HG03108 (cell line): ENCODE measurements at regions not wholly inside any gene's neighbourhood (a gene's known extent, or its start where the extent isn't known, plus 50 kb on each side); places are given as distances from the start of the nearest gene placed in this dataset.

Source experiments
- ATAC-seq: cut with Tn5 transposase; IDR thresholded peaks from one replicate; pipeline ENCODE4 v1.9.1; 2021; ENCODE audit warnings: moderate library complexity; ENCODE audit not compliant: unreplicated experiment

DNA sequence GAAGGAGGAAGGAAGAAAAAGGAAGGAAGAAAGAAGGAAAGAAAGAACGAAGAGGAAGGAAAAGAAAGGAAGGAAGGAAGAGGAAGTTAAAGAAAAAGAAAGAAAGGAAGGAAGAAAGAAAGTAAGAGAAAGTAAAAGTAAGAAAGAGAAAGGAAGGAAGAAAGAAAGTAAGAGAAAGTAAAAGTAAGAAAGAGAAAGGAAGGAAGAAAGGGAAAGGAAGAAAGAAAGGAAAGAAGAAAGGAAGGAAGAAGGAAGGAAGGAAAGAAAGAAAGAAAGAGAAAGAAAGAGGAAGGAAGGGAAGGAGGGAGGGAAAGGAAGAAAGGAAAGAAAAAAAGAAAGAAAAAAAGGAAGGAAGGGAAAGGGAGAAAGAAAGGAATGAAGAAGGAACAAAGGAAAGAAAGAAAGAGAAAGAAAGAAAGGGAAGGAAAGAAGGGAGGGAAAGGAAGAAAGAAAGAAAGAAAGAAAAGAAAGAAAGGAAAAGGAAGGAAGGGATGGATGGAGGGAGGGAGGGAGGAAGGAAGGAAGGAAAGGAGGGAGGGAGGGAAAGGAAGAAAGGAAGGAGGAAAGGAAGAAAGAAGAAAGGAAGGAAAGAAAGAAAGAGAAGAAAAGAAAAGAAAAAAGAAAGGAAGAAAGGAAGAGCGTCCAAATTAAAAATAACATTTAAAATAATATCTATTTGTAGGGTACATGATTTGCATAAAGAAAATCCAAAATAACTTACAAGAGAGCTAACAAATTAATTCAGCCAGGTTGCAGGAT lies 827.9 kb downstream of the TSN start:
- ATAC-seq, result no peak

DNA sequence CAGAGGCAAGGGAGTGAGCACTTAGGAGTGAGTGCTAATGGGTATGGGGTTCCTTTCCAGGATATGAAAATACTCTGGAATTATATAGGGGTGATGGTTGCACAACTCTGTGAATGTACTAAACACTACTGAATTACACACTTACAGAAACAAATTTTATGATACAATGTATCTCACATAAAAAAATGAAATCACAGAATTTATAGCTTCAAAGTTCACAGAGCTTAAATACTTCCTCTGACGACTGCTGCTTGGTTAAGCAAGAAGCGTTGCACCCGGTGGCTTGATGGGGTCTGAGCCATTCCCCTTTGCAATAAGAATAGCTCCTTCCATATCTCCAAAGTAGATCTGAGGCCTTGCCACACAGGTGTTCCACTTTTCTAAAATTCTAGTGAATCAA lies 835.1 kb downstream of the TSN start:
- ATAC-seq, result no peak

DNA sequence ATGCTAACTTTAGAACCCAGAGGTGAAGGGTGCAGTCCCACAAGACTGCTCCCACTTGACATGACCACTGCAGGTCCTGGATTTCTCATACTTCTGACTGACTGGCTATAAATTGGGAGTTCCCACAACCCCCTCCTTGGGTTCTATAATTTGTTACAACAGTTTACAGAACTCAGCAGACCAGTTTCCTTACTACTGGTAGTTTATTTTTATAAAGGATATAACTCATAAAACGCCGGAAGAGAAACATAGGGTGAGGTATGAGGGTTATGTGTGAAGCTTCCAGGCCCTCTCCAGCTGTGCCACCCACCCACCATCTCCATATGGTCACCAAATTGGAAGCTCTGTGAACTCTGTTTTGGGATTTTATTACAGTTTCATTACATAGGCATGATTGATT lies 839.6 kb downstream of the TSN start:
- ATAC-seq, result no peak

DNA sequence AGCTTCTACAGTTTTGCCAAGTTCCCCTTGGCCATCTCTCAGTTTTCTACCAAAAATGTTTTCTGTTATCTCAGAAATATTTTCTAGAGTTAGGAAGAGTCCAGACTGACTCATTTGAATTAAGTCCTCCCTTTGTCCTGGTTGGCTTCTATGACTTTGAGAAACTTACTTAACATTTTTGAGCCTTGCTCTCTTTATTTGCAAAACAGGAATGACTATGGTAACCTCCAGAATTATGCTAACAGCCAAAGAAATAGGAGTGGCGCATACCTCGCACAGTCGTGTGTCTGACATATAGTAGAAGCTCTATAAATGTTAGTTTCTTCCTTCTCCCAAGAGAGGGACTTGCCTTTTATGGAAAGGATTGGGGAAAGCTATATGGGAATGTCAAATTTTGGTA lies 841.1 kb downstream of the TSN start:
- no peak for ATAC-seq

DNA sequence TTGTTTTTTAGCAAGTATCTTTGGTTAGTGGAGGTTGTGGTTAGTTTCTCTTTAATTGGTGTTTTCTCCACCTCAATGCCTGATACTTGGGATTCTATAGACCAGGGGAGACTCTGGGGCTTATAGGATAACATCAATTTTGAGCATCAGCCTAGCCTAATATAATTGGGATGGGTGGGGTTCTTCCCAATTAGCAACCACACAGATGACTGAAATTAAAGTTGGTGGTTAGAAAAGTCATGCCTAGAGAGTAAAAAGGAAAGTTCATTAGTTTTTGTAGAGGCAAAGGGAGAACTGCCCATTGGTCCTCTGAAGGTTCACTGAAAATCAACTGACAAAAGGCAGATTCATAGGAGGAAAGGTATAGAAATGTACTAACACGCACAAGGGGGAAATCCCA lies 843.3 kb downstream of the TSN start:
- no peak for ATAC-seq

DNA sequence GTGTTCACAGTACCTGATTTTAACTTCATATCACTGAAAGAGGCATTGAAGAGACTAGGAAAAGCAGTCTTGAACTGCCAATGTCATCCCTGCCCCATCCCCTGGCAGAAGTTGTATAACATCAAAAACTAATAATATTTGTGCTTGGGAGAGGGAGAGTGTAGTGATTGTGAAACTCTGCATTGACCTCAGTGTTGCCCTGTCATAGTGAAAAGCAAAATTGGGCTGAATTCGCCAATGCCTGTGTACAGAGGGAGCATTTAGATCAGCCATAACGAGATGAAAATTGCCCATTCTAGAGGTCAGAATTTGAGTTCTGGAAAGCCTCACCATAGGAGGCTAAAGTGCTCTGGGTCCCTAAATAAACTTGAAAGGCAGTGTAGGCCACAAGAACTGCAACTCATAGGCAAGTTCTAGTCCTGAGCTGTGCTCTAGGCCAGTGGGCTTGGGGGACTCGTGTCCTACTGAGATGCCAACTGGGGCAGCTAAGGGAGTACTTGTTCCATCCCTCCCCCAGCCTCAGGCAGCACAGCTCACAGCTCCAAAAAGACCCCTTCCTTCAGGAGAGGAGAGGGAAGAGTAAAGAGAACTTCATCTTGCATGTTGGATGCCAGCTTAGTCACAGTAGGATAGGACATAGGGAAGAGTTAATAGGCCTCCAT lies 855.6 kb downstream of the TSN start:
- ATAC-seq, result no peak

DNA sequence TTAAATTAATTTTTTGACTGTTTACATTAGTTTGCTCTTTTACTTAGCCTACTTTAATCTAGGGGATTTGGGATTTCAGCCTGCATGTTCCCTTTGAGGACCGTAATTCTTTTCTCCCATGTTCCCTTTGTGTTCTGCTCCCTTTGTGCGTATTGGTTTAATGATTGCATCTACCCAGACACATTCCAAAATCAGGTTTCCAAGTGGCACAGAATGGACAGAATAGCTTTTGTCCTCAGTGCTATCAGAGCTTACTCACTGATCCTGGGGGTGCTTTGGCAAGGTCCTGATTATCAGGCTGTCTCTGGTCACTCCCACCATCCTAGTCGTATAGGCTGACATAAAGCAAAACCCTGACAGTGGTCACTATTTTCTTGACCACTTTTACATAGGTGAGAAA lies 867.5 kb downstream of the TSN start:
- ATAC-seq, result no peak

DNA sequence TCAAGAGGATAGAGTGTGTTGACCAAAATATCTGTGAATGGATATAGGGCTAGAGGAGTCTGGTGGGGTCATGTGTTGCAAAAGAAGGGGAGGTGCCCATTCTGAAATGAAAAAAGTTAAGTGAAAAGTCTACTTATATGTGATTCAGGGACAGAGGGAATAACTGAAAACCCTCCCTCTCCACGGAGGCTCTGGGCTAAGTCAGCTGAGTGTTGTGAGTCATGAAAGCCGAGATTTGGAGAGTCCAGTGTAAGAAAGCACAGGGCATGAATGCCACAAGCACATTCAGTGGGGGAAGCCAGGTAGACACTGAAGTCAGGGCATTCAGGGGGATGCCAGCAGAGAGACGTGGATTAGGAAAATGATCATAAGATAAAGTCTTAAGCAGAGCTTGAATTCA lies 871.9 kb downstream of the TSN start:
- ATAC-seq, result no peak

DNA sequence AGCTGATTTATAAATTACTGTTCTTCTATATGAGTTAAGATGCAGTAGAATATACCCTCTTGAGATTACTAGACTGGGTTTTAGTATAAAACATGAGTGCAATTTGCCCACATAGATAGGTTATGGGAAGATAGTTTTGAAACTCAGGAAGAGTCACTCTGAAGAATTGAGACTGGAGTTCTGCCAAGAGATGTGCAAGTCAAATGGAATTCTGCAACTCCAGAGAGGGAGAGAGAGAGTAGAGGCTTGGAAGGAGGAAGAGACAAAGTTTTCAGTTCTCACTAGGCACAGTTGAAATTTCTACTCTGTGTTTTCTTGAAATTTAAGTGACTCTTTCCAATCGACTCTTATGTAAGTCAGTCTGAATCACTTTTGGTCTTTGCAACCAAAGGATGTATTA lies 878.8 kb downstream of the TSN start:
- ATAC-seq, result no peak

DNA sequence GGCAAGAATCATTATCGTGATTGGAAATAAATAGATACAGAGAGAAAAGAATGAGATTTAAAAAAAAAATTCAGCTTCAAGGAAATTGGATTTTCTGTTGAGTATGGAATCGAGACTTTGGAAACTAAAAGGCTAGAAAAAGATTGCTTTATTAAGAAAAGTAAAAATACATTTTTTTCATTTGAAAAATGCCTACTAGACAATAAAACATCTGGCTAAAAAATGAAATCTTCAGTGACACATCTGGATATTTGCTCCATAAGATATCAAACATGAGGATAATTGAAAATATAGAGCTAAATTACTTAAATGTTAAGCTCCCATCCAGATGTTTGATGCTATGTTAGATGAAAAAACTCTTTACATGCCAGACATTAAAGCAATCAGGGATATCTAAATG lies 879.5 kb downstream of the TSN start:
- no peak for ATAC-seq

DNA sequence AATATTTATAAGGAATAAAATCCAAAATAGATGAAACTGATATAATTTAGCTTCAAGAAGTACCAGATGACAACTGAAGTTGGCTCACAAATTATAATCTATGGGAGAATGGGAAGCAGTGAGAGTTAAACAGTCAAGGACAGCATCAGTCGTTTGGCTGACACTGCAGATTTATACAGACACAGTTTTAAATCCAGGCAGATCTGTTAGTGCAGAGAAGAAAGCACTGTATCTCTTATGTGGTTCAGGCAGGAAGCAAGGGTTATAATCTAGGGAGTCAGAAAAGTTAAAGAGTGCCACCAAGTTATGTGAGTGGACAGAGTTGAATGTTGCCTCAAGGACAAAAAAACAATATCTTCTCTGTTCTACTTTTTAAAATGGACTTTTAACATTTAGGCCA lies 880.2 kb downstream of the TSN start:
- ATAC-seq, result no peak

DNA sequence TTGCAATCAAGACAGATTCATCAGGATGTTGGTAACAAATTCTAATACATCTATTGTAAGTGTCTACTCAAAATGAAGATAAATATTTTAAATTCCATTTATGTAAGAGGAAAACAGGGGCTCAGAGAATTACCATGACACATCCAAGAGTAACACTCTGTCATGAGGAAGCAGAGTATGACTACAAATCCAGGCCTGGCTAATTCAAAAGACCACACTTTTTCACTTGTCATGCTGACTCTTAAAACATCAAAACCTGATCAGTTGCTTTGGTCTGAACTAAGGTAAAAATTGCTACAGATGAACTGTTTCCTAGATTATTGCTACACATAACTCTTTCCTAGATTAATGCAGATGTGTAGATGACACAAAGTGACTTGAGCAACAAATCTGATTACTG lies 880.6 kb downstream of the TSN start:
- no peak for ATAC-seq

DNA sequence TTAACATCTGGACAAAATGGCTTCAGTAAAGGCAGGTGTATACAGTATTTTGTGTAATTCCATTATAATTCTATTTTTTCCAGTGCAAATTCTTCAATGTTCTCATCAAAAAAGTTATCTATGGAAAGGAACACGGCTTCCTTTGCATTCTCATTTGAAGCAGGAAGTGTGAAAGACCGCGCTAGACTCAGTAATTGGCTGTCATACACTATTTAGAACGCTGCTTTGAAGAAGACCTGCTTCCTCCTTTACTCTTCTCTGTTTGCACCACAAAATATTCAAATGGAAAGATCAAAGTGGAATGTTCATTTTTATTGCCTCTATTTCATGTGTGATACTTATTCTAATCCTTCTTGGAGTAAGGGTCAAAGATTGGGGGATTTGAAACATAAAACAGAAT lies 883.7 kb downstream of the TSN start:
- no peak for ATAC-seq

DNA sequence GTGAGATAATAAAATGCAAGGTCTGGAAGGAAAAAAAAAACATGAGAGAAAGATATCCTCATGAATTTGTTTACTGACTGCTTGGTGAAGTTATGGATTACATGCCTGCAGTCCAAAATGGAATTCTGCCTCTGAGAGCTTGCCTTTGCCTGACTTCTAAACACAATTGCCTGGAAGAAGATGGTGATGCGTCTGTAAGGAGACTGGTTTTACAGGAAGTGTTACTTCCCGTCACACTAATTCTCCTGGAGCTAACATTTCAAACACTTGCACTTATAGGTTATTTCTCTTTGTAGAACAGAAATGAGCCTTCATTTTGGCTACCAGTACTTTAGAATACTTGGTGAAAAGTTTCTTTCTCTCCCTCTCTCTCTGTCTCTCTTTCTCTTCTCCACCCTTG lies 884.3 kb downstream of the TSN start:
- ATAC-seq, result no peak

DNA sequence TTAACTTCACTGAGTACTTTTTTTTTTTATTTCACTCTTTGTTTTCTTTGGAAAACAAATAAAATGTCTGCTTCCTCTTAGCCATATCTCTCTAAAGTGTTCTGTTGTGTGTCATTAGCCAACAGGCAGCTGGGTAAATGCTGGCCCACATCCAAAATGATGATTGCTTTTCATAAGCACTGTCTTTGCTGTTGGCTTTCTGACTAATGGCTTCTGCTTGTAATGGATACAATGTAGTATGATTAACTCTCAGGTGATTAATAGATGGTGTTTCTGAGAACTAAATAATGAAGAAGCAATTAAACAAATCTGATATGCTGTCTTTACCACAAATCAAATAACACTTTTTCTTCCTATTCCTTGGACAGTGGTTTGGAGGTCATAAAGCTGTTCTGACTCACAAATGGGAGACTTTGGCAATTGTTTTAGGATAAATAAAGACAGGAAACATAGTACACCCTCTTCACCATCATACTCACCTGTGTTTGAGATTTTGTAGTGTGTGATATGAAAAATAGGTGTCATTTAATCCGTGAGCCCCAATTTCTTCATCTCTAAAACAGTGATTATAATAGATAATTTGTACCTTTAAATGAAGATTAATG lies 888.4 kb downstream of the TSN start:
- ATAC-seq, result no peak

DNA sequence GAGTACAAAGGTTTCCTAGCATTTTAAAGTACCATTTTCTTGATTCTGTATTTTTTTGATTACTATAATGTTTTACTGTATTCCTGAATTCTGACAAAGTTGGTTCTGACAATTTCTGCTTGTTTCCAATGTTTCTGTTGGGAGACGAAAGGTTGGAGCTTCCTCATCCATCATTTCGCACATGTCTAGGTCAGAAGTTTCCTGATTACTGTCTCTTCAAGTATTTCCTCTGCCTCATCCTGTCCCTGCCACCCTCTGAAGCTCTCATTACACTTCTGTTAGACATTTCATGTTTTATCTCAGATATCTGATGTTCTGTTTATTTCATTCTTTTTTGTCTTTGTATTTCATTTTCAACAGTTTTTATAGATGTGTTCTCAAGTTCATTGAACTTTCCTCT lies 895.8 kb downstream of the TSN start:
- no peak for ATAC-seq

DNA sequence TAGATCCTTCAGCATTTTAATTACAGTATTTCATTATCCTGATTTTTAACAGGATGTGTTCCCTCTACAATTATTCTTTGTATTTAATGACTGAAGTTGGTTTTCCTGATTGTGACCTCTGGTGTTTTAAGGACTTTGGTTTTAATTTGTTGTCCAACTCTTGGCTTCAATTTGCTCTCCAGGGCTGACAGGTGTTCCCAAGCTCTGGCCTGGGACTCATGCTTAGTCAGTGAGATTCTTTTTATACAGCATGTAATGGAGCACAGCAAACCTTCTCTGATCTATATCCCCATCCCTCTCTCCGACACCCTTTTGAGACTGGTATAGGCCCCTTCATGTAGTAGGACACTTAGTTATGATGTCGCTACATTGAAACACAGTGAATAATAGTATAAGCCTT lies 896.3 kb downstream of the TSN start:
- no peak for ATAC-seq

DNA sequence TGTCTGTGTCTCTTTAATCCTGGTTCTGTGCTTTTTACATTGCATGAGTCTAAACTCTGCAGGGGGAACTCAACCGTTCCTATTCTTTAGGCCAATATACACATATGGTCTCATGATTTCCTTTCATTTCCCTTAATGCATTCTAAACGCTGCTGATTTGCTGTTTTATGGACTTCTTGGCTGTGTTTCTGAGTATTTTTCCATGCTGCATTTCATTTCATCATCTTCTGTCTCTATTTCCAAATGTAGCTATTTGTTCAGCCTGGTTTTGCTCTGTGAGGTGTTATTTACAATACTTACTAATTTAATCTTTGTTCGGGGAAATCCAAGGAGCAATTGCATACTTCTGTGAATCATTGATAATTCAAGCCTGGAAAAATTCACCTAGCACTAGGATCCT lies 897.2 kb downstream of the TSN start:
- ATAC-seq, result no peak

DNA sequence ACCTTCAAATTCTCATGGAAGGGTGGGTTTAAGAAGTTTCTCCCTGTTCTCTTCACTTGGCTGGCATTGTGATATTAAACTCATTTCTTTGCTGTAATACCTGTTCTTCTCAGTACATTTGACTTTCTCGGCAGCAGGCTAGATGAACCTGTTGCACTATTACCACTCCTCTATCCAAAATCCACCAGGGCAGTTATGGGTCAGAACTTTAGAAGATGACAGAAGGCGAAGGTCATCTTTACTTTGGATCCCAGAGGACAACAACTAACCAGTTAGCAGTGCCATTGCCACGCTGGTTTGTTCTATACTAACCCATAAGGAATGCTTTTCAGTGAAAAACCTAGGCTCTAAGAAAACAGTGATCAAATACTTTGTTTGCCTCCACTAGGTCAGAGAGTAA lies 901.0 kb downstream of the TSN start:
- ATAC-seq, result no peak

DNA sequence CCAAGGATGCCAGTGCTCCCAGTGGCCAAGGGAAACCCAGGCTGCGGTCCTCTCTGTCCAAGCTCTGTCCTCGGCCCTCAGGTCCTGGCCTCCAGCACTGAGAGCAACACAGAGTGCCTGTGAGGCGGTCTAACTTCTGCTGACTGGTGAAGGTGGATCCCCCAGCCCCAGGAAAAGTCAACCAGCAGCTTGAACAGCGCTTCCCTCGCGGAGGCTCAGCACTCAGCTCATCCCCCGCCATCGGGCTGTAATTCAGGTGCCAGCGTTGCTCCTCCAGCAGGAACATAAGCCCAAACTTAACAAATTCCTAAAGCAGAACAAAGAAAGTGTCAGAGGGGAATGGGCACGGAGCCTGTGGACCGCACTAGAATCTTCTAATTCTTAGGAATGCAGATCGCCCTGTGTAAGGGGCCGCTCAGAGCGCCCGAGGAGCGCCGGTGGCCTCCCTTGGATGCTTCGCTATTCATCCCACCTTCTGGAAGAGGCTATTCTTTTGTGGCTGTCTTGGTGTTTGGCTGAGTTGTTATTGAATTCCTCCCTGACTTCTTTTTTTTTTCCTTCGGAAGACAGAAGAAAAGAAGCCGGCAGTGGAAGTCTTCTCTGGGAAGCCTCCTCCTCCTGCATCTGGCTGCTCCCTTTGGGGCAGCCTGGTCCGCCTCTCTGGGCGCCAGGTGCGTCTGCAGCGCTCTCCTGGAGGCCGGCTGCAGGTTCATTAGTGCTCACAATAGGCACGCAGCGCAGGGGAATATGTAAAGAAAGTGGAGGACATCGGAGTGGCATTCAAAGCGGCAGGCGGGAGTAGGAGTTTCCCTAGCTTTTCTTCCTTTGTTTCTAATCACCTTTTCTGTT lies 905.6 kb downstream of the TSN start:
- no peak for ATAC-seq

DNA sequence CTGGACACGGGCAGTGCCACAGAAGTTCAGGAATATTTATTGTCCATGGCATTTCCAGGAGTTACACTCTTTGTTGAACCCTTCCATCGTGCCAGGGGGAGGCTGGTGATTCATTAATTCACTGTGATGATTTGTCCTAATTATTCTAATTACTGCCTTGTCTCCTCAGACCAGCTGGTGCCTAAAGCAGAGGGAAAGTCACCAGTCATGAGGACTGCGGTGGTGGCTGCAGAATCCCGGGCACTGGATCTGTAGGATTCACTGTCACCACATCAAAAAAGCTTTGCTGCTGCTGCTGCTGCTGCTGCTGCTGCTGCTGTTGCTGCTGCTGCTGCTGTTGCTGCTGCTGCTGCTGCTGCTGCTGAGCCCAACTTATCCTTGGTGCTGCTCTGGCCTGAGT lies 908.2 kb downstream of the TSN start:
- no peak for ATAC-seq

DNA sequence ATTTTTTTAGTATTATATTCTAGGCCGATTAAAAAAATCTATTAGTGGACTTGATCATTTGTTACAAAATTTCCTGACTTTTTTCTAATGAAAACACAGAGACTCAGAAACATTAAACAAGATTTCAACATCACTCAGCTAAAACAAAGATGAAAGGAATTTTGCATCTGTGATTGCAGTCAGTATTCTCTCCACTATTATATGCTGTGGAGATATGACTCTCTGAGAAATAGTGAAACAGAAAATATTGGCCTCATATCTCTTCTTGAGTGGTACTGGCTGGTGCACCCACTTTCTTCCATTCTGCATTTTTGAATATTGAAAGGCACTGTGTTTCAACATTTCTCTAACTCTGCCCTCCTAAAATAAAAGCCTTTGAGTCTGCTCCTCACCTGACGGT lies 914.2 kb downstream of the TSN start:
- ATAC-seq, result no peak
